Superior temporal gyrus (tissue), 1 donor: ENCODE measurements at regions not wholly inside any gene's neighbourhood (a gene's known extent, or its start where the extent isn't known, plus 50 kb on each side); places are given as distances from the start of the nearest gene placed in this dataset.
"Not testable (repeated sequence)": the region's sequence is repeated elsewhere in the genome, so short reads cannot be mapped to it uniquely, and the experiment has no call there.

ENCODE experiments used
- DNase-seq: peaks from one replicate; pipeline ENCODE4 v3.0.0-alpha.2; 2016; ENCODE audit errors: extremely low spot score

DNA sequence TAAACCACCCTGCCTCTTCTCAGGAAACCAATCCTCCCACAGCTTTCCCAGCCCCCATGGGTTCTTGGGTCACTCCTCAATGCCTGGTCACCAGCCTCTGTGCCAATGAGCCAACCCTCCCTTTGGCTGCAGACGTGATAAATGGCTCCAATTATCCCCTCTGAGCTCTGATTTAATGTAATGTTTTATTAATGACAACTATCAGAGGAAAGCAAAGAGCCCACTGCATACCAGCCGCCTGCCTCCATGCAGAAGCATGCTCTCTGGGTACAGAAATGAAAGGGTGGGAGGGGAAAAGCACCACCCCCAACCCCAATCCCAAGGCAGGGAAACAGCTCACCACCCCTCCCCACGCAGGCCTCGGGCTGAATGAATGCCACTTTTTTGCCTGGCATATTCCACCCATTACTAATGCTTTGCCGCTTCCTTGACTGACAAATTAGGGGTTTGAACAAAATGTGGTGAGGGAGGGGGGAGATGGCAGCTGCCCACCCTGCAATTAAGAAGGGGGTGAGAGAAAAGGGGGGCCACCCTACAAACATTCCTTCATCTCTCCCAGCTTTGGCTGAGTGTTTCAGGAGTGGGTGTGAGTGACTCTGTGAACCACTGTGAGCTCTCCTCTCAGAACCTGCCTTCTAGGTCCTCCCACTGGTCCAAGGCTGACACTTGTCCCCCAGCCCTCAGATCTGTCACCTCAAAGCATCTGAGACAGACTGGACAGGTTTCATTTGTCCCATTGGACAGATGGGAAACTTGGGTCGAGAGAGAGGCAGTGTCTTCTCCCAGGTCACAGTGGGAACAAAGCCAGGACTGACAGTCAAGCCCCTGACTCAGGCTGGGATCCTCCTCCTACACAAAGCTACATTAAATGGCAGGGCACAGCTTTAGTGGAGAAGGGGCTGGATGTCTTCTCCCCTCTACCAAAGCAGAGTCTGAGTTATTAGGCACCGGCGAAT, 161.5 kb downstream of the TMEM132E start:
- no peak for DNase-seq

DNA sequence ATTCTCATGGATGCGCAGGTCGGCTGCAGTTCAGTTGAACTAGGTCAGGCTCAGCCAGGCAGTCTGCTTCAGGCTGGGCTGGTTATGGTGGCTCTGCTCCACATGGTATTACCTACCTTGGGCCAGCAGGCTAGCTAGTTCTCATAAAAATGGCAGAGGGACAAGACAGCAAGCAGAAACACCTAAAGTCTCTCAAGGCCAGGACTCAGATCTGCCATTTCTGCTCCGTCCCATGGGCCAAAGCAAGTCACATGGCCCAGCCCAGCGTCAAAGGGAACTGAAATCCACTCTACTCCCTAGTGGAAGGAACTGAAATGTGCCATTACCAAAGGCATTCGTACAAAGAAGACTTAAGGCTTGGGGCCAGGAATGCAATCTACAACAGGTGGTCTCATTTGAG, 160.0 kb downstream of the TMEM132E start:
- no peak for DNase-seq

DNA sequence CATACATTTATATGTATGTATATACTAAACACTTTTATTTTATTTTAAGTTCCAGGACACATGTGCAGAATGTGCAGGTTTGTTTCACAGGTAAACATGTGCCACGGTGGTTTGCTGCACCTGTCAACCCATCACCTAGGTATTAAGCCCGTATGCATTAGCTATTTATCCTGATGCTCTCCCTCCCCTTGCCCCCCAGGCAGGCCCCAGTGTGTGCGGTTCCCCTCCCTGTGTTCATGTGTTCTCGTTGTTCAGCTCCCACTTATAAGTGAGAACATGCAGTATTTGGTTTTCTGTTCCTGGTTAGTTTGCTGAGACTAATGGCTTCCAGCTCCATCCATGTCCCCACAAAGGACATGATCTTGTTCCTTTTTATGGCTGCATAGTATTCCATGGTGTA, 158.3 kb downstream of the TMEM132E start:
- DNase-seq: not testable (repeated sequence)

DNA sequence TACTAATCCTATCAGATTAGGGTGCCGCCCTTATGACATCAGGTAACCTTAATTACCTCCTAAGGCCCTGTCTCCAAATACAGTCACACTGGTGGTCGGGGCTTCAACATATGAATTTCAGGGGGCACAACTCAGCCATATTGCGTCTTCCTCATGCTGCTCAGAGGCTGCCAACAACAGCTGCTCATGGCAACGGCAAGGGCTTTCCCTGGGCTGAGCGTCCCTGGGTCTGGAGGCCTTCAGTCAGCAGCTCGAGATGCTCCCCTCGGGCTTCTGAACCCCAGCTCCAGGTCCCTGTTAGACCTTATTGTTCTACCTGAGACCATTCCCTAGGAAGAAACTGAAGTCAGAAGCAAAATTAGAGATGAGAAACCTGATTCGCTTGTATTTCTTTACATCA, 157.2 kb downstream of the TMEM132E start:
- no peak for DNase-seq

DNA sequence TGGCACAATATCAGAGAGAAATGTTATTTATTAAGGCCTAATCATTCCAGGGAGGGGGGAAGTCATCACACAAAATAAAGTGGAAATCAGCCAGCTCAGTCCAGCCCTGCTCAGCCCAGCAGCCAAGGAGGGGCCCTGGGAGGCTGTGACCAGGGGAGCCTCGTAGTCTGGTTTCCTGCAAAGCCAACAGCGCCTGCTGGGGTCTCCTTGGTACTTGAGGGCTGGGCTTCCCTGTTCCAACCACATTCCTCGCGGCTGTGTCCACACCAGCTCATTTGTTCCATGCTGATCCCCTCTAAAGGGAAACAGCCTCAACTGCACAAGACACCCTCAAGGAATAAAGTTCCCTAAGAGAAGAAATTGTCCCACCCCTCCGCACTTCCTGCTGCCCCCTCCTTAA, 154.0 kb downstream of the TMEM132E start:
- DNase-seq: no peak

DNA sequence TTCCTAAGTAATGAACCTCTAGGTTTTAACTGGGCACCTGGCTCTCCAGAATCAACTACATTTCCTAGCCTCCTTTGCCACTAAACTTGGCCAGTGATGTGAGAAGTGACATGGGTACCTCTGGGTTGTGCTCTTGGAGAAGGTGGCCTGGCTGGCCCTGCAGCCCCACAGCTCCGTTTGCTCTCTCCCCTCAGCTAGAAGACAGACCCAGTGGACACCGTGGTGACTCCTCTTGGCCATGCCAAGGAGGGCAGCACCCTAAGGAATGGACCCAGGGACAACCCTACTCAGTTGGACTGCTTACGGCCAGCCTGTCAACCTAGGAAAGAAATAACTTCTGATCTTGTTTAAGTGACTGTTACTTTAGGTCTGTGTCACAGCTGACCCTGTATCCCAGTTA, 151.4 kb downstream of the TMEM132E start:
- DNase-seq: no peak

DNA sequence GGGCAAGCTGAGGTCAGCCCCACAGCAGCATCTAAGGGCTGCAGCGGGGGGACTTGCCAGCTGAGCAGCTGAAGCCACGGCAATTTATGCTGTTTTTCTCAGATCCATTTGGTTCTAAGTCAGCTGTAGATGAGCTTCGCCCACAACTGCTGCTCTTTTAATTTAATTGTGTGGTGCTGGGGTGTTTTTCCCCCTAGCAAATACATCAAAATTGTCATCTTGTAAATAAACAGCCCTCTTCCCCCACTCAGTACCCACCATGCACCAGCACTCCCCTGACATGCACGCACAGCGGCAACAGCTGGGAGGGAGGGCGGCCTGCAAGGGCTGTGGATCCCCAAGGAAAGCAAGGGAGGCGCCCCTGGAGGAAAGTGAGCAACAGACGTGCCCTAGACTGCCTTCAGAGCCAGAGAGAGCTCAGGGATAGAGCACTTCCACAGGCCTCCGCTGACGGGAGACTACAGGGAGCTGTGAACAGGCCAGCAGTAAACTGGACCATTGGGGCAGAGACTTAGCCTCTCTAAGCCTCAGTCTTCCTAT, 149.5 kb downstream of the TMEM132E start:
- no peak for DNase-seq

DNA sequence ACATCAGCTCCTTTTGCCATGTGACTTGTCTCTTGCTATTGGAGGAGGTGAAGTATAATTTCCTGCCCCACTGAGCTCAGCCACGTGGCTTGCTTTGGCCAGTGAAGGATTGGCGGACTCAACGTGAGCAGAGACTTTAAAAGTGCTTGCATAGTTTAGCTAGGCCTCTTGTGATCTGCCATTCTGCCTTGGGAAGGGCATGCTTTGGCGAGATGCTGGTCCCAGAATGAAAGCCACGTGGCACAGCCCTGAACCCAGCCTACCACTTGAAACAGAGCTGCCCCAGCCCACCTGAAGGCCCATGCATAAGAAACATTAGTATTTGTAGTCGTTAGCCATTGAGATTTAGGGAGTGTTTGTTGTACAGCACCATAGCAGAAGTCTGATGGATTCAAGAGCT, 148.2 kb downstream of the TMEM132E start:
- no peak for DNase-seq

DNA sequence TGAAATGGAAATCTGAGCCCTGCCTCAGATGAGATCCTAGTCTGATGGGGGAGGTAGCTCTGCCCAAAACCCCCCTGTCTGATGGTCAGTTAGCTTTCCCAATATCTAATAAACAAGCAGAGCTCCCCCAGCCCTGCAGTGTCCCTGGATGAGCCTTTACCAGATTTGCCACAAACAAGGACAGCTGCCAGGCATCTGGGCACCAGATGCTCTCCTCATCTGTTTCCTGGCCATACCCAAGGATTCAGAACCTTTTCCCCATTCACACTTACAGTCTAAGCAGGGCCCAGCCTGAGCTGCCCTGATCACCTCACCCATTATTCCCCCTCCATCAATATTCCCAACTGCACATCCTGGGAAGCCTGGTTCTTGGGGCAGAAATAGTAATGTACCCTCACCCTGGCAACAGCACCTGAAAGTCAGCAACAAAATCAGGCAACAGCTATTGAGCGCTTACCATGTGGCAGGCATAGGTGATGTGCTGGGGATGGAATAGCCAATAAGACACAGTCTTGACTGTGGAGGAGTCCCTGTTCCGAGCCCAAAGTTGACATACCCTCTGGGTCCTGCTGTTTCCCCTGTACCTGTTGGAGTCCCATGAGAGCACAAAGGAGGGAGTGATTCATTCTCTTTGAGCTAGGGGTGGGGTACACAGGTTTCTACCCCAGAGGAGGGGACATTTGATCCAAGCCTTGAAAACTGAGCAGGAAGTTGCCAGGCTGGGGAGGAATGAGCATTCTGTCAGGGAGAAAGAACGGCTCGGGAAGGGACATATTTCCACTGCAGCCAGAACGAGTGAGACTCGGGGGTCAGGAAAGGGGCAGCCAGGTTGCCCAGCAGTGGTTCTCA, 147.4 kb downstream of the TMEM132E start:
- no peak for DNase-seq

DNA sequence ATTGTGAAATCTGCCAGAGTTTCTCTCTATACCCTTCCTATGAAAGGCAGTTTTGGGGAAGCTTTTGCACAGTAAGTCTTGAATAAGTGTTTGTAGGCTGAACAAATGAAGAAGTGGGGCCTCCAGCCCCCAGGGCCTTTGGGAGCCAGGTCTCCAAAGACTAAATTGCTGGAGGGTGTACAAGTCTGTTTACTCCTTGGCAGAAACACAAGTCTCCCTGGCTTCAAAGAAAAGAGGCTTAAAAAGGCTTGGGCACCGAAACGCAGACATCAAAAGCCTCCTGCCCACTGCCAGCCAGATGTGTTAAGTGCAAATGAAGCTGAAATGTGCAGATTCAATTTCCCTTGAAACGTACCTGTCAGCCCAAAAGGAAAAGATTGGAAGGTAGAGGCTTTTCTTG, 146.3 kb downstream of the TMEM132E start:
- no peak for DNase-seq

DNA sequence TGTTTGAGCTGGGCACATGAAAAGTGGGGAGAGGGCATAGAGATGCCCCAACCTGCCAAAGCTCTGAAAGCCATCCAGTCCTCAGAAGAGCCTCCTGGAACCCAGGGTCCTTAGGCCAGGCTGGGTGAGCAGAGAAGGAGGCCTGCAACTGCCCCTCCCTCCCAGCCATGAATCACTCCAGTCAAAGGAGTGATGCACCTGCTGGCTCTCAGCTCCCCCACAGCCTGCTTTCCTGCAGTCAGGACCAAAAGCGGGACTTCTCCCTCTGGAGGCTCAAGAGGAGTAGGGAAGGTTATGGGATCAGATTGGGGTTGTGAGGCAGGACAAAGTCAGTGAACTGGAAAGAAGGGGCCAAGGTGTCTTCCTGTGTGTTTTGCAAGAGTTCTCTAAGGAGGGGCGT, 145.6 kb downstream of the TMEM132E start:
- DNase-seq: no peak

DNA sequence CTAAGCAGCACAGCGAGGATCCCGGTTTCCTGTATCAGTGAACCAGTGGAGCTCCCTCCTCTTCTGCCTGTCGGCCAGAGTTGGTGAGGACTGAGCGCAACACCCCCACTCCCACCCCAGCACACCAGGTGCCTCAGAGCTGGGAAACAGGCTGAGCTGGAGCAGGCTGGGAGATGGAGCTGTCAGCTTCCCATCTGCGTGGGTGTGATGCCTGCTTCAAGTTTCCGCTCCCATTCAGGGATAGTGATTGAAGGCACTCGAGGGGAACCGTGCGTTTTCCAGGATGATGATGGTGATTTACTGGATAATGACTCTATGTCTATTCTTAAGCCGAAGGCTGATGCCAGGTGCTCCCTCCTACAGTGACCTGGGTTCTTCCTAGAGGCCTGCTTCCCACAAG, 144.5 kb downstream of the TMEM132E start:
- no peak for DNase-seq

DNA sequence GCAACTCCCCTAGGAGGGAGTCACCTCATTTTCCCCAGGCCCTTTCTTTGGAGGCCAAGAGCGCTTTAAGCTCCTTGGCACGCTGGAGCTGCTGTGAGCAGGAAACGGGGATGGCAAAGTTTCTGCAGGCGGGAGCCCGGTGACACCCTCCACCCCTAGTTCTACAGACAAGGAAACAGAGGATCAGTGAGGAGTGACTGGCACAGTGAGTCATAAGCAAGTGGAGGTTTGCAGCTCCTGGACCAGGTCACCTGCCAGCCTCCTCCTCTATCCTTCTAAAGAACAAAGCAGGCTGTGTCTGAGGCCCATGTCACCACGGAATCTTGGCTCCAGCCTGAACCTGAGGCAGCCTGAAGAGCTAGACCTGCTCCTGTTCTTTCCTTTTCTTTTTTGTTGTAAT, 141.9 kb downstream of the TMEM132E start:
- DNase-seq: no peak

DNA sequence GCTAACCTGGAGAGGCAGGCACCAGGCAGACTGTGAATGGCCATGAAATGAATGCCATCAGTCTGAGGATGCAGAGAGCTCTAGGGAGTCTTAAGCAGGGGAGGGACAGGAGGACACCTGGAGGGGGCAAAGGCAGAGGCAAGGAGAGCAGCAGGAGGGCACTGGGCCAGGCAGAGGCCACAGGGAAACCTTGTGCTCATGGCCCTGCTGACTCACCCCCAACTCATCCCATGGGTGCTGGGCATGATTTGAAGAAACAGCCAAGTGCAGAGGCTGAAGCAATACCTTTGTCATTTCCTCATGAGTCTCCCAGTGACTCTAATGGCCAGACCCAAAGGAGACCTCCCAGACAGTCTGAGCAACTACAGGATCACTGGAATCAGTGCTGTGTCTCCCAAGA, 141.4 kb downstream of the TMEM132E start:
- no peak for DNase-seq

DNA sequence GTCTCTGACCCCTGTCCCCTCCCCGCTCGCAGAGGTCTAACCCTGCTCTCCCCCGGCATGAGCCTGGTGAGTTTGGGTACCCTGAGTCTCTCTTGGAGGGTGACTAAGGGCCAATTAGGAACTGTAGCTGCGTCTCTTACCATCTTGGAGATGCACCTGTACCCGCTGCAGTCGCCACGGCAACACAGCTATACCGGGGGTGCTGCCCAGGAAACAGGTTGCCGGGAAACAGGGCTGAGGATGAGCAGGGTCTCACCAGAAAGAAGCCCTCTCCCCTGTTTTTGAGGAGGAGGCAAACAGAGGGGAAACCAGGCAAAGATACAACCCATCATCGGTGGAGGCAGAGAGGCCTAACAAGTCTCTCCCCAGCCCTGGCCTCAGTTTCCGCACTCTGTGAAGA, 140.2 kb downstream of the TMEM132E start:
- DNase-seq: no peak

DNA sequence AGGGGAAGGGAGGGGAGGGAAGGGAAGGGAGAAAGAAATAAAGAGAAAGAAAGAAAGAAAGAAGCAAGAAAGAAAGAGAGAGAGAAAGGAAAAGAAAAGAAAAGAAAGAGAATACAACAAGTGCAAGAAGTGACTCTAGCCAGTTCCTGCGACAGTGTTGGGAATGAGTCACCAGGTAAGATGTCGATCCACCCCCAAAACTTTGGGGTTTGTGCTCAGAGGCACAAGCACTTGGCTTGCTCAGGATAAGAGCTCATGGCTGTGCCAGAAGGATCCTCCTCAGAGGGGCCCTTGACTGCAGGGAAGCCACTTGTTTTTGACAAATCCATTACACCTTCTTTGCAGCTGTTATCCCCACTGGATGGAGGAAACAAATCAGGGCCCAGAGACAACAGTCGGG, 137.7 kb downstream of the TMEM132E start:
- no peak for DNase-seq

DNA sequence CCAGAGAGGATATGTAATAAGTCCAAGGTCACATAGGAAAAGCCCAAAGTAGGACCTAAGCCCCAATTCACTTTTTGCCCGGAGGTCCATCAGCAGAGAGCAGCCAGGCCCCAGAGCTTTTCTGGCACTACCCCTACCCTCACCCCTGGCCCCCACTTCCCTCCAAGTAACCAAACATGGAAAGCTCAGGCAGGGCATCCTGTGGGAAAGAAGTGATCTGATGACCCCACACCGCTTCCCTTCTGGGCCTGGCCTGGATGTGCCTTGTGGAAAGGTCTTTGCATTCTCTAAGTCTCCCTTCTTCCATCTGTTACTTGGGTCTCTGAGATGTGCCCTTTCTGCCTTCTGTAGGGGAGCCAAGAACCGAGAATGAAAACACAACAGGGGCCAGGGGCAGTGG, 136.9 kb downstream of the TMEM132E start:
- DNase-seq: no peak

DNA sequence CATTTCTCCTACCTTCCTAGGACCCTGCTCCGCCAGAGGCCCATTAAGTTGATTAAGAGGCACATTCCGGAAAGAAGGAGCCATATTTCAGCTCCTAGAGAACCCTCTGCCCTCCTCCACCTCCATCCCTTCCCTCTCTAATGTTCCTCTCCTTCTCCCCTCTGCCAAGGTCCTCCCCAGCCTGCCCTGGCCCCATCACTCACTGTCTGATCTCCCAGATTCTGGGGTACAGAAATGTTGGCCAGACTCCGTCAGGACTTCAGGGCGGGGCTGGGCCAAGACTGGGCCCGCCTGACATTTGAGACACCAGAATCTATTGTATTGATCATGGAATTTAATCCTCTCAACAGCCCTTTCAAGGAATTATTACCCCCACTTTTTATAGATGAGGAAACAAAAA, 136.1 kb downstream of the TMEM132E start:
- DNase-seq: no peak

DNA sequence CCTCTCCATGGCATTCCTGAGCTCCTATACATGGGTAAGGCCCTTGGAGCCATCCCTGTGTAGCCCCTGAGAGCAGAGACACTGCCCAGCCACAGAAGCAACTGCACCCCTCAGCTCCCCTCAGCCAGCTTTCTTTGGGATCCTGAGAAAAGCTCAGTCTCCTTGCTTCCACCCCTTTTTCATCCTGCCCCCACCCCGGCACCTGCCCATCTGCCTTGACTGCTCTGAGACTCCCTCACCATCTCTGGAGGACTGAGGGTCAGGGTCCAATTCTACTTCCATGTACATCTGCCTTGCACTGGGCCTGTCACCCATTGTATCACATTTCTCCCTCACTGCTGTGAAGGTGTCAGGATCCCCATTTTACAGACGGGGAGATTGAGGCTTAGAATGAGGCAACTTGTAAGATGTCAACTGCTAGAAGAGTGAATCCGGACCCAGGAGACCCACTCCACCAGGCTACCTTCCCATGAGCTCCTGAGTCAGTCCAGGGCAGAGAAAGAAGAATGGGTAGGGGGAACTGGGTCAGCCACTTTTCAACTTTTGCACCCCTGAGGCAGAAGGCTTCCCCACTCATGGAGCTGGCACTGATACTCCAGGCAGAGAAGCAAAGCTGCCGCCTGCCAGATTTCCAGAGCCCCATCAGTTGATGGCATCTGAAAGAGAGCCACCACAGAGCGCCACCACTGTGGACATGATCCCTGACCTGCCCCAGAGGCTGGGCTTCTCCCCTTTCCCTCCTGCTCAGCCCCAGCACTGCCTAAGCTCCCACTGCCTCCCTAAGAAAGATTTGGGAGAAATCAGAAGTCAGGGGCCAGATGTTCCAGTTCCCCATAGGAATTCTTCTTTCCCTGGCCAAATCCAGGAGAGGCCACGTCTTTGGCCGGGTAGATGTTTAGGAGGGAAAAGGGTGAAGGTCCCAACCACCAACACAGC, 135.4 kb downstream of the TMEM132E start:
- no peak for DNase-seq

DNA sequence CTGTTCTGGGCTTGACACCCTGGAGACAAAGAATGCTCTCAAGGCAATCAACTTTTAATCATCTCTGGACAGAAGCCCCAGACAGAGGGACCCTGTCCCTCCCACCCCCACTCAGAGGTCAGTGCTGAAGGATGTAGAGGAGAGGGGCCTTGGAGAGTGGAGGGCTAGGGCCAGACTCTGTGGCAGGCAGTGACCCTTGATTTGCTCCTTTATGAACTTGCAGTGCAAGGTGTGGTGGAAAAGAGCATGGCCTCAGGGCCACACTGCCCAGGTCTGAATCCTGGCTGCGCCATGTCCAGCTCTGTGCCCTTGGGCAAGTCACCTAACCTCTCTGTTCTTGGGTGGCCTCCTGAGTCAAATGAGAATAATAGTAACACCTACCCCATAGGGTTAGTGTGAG, 134.3 kb downstream of the TMEM132E start:
- no peak for DNase-seq

DNA sequence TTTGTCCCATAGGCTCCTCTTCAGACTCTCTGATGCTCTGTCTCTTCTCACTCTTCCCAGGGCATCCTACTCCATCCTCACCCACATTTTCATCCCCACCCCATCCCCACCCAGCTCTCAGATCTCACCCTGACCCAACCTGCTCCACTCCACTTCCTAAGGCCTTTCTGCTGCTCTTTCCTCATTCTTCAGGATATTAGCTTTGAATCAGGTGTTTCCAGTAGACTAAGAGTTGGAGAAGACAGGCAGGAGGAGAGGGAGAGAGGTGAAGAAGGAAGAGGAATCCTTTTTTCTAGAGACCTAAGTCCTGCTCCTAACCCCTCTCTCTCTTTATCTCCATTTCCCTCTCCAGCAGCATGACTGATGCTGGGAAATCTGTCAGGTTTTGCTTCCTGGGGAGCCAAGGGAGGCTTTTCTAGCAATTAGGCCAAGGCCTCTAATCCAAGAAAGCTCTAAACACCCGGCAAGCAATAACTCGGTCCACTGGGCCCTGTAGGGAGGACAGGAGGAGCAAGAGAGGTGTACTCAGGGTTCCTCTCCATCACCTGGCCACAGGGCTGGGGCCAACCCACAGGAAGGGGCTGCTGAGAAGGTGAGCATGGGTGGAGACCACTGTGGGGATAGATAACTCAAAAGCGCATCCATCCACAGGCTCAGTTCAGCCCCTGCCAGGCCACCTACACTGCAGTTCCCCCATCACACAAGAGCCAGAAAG, 133.3 kb downstream of the TMEM132E start:
- no peak for DNase-seq
